CD4-positive, alpha-beta T cell treated with Interleukin-6 for 4 hours (primary cell): ENCODE measurements at regions not wholly inside any gene's neighbourhood (a gene's known extent, or its start where the extent isn't known, plus 50 kb on each side); places are given as distances from the start of the nearest gene placed in this dataset.

ENCODE experiments used
- DNase-seq: peaks from one replicate; pipeline ENCODE4 v3.0.0-alpha.2; 2020; ENCODE audit warnings: mixed read lengths

DNA sequence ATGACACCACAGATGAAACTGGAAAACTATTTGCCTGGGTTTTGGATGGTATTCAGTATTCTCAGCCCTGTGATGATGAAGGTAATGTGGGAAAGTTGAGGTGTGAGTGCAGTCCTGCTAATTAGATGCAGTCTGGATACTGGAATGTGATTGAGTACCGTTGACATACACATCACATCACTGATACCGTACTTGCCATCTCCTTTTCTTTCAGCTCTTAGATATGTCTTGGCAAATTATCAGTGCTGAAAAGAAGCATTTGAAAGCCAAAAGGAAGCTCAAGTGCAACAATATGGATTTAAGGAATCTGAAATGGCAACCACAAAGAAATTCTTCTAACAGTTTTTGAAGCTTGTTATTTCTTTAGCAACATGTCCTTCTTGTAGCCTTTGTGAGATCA is 381.4 kb upstream of the TGFBR2 start:
- no peak for DNase-seq

DNA sequence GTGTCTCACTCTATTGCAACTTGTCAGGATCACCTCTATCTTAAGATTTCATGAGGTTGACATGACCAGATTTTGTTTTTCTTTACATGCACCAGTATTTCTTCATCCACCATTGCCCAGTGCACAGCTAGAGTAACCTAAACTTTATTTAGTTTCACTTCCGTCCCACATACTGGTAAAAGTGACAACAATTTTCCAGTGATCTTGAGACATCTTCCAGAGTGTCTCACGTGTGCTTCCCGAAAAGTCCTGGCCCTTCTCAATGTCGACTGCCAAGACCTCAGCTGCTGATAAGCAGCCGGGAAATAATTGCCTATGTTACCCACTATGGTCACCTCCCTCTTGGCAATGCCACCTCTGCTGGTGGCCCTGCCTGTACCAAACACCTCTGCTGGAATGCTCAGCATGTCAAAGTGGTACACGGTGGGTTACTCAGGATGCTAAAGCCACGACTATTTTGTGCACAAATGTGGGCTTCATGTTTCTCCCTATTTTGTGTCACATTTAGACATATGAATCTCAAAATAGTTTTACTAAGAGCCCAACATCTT is 379.7 kb upstream of the TGFBR2 start:
- no peak for DNase-seq

DNA sequence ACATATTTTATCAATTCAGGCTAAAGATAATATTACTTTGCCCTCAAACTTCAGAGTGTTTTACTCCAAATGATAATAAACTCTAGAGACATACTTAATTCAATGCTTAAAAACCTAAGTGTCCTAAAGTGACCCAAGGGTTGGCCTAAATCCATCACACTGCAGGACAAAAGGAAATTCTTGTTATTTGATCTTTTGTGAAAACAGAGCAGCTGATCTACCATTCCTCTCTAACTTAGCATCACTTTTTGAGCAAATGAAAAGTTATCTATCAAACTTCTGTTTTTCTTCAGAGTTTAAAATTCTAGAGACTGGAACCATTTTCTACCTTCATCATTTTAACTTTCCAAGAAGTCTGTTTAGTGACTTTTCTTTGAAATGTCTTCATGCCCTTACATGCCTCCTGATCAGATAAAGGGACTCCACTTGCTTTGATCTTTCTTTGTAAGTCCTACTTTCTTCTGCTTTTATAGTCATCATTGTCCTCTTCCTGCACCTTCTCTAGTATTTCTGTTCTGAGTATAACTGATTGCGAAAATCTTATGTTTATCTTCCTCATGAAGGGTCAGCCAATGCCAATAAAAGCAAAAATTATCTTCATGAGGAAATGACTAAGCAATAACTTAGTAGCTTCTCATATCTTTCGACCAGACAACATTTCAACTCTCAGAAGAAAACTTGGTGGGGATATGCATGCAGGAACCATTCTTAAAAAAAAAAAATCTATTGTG is 378.7 kb upstream of the TGFBR2 start:
- DNase-seq, result no peak

DNA sequence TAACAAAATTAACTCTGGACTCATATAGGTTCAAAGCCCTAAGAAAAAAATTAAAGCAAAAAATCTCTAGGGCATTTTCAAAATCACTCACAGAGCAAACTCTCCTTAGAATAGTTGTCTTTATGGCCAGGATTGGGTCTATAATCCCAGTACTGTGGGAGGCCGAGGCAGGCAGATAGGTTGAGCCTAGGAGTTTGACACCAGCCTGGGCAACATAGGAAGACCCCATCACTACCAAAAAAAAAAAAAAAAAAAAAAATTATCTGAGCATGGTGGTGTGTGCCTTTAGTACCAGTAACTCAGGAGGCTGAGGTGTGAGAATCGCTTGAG is 378.1 kb upstream of the TGFBR2 start:
- no peak for DNase-seq

DNA sequence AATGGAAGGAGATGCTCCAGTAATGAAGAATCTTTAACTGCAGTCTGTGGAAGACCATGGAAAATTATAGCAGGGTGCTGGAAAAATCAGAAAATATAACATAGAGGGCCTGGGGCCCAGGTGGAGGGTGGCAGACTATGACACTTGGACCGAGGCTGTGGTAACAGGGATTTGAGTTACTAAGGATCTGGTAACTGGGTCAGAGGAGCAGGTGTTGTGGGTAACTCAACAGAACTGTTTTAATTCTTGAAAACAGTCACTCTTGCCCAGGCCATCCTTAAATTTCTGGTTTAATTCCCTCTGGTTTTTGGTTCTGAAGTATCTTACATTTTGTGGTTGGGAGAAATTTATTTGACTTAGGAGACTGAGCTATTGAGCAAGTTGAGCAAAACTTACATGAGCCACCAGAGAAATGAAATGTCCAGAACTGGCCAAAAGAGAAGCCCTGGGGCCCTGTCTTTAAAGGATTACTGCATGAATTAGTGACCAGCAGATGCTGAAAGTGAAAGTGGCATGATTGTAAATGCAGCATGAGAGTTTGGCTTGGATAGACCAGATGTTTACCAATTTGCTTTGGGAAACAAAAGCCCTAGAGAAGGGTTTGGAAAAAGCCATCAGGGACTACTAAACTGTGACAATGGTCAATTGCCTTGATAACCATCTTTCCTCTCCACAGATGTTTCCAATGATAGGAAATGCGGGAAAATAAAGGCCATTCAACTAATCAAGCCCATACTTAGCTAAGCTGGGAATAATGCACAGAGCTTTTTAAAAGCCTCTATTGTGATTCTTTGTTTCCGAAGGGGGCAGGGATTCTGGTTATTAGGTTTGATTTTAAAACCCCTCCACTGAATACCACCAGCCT is 374.9 kb upstream of the TGFBR2 start:
- no peak for DNase-seq

DNA sequence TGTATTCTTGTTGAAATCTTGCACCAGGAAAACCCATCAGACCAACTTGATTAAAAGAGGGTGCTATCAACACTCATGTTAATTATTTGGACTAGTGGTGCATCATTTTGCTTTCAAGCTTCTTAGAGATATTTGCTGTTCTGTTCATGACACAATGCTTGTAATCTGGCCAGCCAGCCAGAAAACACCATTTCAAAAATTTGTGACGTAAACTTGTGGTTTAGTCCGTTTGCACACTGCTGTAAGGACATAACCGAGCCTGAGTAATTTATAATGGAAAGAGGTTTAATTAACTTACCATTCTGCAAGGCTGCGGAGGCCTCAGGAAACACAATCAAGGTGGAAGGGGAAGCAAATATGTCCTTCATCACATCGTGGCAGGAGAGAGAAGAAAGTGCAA is 374.3 kb upstream of the TGFBR2 start:
- DNase-seq, result no peak

DNA sequence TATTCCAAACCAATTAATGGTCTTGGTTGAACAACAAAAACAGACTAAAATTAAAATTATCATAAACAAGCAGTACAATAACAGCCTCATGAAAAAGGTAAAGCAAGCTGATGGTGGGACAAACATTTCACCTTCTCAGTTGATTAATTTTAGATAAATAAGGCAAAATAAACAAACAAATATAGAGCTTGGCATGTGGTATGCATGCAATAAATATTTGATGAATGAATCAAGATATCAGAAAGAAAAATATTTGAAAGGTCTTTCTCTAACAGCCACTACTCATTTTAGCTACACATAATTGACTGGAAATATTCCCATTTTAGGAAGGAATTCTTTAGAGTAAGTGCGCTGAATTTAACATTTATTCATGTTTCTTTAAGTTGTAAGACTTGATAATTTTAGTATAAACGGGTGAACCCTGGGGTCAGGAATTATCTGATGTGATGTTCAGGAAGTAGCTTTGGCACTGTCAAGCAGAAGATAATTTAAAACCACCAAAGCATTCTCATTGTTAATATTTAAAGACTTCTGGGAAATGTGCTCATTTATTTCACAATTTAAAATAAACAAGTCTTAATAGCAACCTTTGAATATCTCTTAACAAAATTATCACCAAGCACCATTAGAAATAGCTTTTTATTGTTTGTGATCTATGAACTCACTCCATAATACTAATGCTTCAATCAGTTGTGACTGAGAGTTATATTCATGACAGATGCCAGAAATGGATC is 372.3 kb upstream of the TGFBR2 start:
- DNase-seq, result no peak

DNA sequence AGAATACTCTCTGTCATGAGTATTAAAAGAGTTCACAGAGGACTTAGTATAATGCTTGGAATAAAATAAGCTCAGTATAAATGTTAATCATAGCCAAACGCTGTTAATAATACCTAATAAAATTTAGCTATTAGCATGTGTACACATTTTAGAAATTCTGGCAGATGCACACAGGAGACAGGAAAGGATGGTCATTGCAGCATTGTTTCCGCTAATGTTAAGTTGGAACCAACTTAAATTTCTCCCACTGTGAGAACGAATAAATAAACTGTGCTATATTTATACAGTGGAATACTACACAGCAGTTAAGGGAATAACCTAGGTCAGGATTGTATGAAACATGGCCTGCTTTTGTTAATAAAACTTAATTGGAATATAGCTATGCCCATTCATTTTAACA is 370.4 kb upstream of the TGFBR2 start:
- no peak for DNase-seq

DNA sequence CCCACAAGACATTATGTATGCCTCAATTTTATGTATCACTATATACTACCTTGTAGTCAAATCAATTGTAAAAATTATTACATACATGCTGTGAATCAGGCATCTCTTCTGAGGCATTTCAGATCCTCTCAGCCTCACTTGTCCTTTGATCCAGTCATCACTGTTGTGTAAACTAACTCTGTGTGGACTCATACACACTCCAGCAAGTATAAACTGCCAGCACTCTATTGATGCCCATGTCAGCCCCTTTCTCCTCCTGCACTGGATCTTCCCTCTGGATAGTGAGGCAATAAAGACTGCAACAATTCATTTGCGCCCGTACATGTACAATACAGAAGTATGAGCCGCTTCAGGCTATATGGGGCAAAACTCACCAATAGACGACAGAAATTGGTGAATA is 364.7 kb upstream of the TGFBR2 start:
- no peak for DNase-seq

DNA sequence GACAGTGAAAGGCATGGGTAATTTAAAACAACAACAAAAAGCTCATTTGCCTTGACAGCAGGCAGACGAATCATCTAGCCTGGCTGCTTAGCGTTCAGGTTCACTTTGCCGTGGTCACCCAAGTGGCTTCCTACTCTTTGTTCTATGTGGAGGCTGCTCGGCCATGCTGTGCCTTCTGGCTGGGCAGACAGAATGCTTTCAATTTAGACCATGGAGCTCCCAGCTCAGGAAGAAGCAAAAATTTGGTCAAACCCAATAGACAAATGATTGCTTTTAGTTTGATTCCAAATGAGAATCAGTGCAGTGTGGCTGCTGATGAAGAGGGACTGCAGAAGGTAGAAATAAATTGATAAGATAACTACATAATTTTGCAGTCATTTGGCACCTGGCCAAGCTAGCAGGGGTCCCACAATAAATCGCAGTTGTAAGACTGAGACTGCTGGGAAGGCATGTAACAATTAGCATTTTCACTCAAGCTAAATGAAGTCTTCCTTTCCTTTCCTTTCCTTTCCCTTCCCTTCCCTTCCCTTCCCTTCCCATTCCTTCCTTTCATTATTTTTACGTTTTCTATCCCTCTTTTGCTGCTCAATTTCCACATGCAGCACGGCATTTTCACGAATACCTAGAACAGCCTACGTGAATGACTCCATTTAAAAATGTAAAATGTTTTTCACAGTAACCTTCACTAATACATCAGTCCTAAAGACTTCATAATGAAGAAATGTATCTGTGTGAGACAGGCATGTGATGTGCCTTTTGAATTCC is 360.4 kb upstream of the TGFBR2 start:
- DNase-seq, result no peak

DNA sequence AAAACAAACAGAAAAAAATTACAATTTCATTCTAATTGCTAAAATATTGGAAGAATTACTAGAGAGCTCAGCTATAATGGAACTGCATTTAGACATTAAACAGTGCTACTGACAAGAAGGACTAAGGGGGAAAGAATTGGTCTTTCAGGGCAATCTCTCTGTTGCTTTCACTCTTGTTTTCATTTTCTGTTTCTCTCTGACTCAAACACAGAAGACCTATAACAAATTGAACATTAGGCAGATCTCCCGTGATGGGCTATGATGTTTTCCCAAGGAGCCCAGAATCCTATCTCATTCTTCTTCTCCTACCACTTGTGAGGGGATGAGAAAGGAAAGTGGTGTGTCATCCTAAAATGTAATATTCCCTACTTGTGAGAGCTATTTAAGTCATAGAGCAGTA is 358.0 kb upstream of the TGFBR2 start:
- DNase-seq, result no peak

DNA sequence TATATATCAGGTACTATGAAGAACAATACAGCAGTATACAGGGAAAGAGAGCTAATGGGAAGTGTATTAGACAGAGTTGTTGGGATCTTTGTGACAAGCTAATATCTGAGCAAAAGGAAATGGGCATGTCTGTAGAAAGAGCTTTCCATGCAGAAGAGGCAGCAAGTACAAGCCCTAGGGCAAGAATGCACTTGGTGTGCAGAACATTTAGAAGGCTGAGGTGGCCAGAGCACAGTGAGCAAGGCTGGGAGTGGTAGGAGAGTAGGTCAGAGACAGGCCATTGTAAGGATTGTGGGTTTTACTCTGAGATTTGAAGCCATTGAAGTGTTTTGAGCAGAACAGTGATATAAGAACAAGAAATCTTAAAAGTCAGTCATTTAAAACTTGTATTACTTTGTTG is 353.9 kb upstream of the TGFBR2 start:
- DNase-seq, result no peak

DNA sequence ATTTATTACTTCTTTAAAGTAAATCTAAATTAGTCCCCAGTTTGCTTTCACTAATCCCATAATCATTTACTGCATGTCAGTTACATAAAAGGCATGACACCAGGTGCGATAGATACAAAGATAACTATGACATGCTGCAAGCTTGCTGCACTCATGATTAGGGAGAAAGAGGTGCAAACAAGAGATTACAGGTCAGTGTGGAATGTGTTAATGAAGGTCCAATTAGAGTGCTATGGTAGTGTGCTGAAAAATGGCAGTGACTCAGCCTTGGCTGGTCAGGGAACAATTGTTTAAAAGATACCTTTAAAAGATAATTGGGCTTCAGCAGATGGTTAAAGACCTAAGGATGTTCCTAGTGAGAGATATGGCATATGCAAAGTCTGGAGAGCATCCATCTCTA is 352.6 kb upstream of the TGFBR2 start:
- no peak for DNase-seq

DNA sequence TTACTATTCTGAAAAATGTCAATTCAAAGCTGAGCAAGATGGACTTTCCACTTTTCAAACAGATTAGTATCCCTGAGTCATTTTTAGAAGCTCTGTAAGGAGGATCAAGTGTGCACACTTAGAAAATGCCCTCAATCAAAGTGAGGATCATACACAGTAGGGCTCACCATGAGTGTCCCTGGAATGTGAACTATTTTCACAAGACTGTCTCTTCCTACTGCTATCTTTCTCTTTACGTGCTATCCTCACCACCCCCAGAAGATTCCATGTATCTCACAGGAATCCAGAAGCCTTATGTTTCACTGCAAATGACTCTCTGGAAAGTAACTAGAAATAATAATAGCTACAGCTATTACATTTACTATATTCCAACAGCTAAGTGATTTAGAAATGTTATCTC is 349.9 kb upstream of the TGFBR2 start:
- DNase-seq, result no peak

DNA sequence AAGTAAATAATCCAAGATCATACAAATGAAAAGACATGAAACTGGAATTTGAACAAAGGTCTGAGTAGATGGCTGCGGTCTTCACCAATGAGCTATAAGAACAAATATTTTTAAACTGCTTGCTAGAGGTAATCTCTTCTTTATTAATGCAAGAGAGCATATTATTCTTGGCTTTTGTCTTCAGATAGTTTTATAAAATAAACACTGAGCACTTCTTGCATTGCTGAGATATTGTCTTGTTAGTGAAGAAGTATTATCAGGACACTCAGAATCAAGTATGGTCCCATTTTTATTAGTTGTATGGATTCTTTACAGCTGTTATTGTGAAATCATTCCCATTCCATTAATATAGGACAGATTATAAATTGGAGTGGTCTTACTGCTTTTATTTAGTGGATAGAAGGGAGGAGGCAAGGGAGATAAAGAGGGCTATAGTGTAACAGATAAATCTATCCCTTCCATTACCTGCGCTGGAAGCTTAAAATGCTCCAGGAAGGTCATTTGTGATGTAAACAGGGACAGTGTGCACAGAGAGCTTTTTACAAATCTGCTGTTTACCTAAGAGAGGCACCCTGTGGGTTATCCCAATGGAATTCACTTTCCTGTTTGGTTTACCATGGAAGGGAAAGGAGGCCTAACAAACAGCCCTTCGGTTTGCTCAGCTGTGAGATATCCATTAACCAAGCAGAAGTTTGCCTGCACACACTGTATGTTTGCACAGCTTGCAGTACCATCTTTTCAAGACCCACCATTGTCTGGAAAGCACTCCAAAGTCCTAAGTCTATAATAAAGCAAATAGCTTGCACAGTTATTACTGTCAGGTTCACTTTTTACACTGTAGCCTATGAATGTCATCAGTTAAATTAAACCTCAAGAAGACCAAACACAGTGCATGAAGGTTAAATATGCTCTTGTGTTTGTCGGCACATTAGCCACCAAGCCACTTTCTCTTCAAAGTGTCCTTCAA is 347.7 kb upstream of the TGFBR2 start:
- DNase-seq, result no peak

DNA sequence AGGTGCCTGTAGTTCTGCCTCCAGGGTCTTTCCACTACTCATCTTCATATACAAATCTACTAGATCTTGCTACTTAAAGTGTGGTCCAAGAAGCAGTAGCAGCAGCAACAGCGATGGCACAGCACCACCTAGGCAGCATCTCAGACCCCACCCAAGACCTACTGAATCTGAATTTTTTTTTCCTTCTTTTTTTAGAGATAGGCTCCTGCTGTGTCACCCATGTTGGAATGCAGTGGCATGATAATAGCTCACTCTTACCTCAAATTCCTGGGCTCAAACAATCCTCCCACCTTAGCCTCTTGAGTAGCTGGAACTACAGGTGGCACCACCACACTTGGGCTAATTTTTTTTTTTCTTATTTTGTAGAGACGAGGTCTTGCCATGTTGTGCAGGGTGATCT is 346.7 kb upstream of the TGFBR2 start:
- no peak for DNase-seq

DNA sequence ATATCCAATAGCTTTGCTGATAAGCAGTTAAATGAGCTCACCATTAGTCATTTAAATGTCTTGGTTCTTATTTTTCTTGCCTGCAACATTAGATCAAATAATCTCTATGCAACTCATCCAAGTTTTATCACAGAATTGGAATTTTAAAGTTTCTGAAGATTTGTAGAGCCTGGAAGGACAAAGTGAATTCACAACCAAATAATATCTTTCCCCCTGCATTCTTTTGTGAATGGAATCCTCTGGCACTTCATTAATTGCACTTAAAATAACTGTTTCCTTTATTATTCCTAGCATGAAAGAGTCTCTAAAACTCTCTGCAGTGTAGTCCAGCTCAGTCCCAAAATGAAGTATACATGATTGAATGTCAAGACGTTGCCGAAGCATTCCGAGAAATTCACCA is 345.6 kb upstream of the TGFBR2 start:
- no peak for DNase-seq

DNA sequence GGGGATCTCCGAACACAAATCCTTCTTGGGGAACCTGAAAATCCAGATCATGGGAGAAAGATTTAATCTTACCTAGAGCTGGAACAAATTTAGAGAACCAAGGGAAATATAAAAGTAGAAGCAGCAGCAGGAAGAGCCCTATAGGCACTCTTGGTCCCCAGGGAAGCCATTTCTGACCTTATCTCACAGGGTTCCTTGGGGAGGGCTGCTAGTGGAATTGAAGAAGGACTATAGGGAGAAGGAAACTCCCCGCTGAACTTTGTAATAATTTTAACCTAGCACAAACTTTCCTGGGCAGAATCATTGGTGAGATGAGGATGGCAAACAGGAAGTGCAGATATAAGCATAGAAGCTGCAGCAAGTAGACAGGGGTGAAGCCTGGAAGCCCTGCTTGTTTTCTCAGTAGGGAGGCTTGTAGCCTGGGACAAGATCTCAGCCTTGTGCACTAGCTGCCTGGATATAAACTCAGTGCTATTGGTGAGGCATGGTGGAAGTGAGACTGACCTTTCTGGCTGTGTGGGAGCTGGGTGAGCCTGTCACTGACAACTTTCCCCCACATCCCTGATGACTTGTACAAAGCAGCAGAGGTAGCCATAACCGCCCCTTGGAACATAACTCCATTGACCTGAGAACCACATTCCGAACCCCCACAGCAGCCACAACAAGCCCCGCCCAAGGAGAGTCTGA is 343.0 kb upstream of the TGFBR2 start:
- DNase-seq, result no peak

DNA sequence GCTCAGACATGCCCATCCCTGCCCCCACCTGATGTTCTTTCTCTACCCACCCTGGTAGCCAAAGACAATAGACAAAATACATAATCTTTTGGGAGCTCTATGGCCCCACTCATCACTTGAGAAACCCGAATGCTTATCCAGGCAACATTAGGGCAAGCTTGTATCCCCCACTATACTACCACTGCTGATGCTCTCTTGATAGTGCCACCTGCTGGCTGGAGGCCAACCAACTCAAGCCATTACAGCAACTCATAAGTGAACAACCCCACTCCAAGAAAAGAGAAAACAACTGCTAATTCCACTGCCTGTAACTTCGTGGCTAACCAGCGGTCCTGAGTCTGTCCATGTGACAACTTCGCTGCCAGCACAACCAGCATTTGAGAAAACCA is 342.5 kb upstream of the TGFBR2 start:
- DNase-seq, result no peak

DNA sequence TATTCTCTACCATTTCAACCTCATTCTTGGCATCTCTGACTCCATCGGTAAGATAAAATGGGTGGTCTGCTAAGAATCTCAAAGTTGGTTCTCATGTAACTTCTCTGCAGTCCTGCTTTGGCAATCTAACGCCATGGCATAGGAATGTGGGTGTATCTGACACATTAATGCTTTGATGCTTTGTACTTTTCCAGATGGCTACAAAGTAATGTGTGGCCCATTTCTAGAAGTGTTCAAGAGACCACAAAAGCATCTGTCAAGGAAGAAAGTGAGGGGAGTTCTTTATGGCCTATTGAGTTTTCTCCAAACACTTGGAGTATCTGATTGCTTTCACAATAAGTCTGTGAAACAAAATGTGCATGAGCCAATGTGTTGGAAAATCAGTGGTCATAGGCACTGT is 339.9 kb upstream of the TGFBR2 start:
- DNase-seq, result no peak

DNA sequence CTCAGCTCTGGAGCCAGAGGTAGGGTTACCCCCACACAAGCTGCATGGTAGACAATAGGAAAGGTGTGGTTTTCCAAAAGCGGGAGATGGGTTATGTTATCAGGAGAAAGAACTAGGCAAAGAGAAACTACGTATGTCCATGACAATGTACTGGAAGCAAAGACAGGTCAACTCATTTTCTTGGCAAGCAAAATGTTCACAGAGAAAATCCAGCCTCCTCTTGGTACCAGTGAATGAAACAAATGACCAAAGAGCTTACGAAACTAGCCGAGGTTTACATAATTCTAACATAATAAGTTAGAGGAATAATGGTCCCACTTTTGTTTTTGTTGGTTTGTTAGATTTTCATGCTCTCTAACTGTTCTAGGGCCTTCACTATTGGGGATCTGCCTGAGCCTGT is 338.1 kb upstream of the TGFBR2 start:
- DNase-seq, result no peak
